ENCODE measurements at regions not wholly inside any gene's neighbourhood (a gene's known extent, or its start where the extent isn't known, plus 50 kb on each side); places are given as distances from the start of the nearest gene placed in this dataset.

DNA sequence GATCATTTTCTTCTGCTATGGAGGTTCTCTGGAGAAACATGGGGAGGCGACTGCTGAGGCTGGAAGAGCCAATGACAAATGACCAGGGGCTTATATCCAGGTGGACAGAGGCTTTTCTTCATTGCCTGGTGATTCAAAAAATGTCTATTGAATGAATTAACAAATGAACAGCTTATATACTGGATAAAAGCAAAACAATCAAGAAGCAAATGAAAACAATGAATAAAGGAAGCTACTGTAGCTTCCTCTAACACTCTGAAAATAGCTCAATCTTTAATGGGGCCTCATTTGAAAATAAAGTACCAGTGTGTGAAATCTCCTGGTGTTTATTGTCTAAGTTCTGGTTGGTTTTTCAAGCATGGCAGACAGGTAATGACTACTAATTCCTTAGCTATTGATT lies 167.5 kb upstream of the TMTC4 start:
- DNase-seq = no peak
- H3K9me3 ChIP-seq = no peaks in the 10 kb centered on the region
- no peak overlapping the region for H3K4me3 ChIP-seq
- WGBS (ENCODE audit: insufficient coverage, low coverage, low lambda C conversion rate, missing lambda C conversion rate) = 89% methylated on average over 1 of the region's 1 CpG
- TF ChIP-seq POLR2A (IDR thresholded peaks at IDR 0.05) = no peak
- TF ChIP-seq, protein P1, sequence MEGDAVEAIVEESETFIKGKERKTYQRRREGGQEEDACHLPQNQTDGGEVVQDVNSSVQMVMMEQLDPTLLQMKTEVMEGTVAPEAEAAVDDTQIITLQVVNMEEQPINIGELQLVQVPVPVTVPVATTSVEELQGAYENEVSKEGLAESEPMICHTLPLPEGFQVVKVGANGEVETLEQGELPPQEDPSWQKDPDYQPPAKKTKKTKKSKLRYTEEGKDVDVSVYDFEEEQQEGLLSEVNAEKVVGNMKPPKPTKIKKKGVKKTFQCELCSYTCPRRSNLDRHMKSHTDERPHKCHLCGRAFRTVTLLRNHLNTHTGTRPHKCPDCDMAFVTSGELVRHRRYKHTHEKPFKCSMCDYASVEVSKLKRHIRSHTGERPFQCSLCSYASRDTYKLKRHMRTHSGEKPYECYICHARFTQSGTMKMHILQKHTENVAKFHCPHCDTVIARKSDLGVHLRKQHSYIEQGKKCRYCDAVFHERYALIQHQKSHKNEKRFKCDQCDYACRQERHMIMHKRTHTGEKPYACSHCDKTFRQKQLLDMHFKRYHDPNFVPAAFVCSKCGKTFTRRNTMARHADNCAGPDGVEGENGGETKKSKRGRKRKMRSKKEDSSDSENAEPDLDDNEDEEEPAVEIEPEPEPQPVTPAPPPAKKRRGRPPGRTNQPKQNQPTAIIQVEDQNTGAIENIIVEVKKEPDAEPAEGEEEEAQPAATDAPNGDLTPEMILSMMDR (IDR thresholded peaks at IDR 0.05) = no peak
- H3K27ac ChIP-seq = no peak overlapping the region
- no peaks in the 10 kb centered on the region for H3K4me1 ChIP-seq
- no peaks in the 10 kb centered on the region for H3K36me3 ChIP-seq
- intact Hi-C loops (cut with DNase I) = no loop called here
- no peak for ATAC-seq
- no peaks in the 10 kb centered on the region for H3K27me3 ChIP-seq

DNA sequence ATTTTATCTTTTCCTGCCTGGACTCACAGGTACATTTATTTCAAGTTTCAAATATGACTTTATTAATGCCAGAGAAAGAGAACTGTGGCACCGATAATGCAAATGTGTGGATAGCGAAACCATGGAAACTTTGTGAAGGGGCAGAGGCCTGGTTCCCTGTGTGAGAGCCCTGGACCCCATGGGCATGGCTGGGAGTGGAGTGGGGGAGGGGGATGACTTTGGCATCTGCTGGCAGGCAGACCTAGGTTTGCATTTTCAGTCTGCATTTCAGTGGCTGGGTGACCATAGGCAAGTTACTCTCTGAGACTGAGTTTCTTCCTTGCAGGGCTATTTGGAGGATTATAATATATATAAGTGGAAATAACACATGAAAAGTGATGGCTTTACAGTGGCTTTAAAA lies 163.8 kb upstream of the TMTC4 start:
- H3K27me3 ChIP-seq = no peaks in the 10 kb centered on the region
- ATAC-seq = no peak
- H3K27ac ChIP-seq = no peak overlapping the region
- no peaks in the 10 kb centered on the region for H3K4me1 ChIP-seq
- intact Hi-C loops (cut with DNase I) = no loop called here
- TF ChIP-seq, protein P1 (IDR thresholded peaks at IDR 0.05) = no peak
- no peak for TF ChIP-seq POLR2A (IDR thresholded peaks at IDR 0.05)
- no peaks in the 10 kb centered on the region for H3K9me3 ChIP-seq
- DNase-seq = no peak
- 100% methylated on average over 2 of the region's 2 CpGs for WGBS (ENCODE audit: insufficient coverage, low coverage, low lambda C conversion rate, missing lambda C conversion rate)
- H3K36me3 ChIP-seq = no peaks in the 10 kb centered on the region
- H3K4me3 ChIP-seq = no peak overlapping the region

- Histone ChIP-seq H3K36me3 (no peaks in the 10 kb centered on the region), H3K9me3 (no peaks in the 10 kb centered on the region), H3K27me3 (no peaks in the 10 kb centered on the region), H3K4me1 (no peaks in the 10 kb centered on the region), H3K27ac (no peak overlapping the region), H3K4me3 (no peak overlapping the region)
- DNase-seq = no peak
- no peak for ATAC-seq
- no peak for TF ChIP-seq POLR2A (IDR thresholded peaks at IDR 0.05)
- TF ChIP-seq, protein P1 (IDR thresholded peaks at IDR 0.05) = no peak
- 78% methylated on average over 1 of the region's 1 CpG for WGBS (ENCODE audit: insufficient coverage, low coverage, low lambda C conversion rate, missing lambda C conversion rate)
- intact Hi-C loops (cut with DNase I) = no loop called here
Observed at GRCh38 chr13:100837631-100838030, 163.0 kb upstream of the TMTC4 start.

GRCh38 chr13:100836711-100837110 lies 162.1 kb upstream of the TMTC4 start:
- TF ChIP-seq POLR2A (IDR thresholded peaks at IDR 0.05) = no peak
- TF ChIP-seq, protein P1 (IDR thresholded peaks at IDR 0.05) = no peak
- H3K36me3 ChIP-seq = no peaks in the 10 kb centered on the region
- no peak for ATAC-seq
- H3K4me1 ChIP-seq = no peaks in the 10 kb centered on the region
- H3K27ac ChIP-seq = no peak overlapping the region
- WGBS (ENCODE audit: insufficient coverage, low coverage, low lambda C conversion rate, missing lambda C conversion rate) = 94% methylated on average over 3 of the region's 4 CpGs
- no peaks in the 10 kb centered on the region for H3K27me3 ChIP-seq
- no peak overlapping the region for H3K4me3 ChIP-seq
- H3K9me3 ChIP-seq = no peaks in the 10 kb centered on the region
- intact Hi-C loops (cut with DNase I) = no loop called here
- DNase-seq = no peak

- TF ChIP-seq, protein P1 (IDR thresholded peaks at IDR 0.05) = no peak
- no peak for TF ChIP-seq POLR2A (IDR thresholded peaks at IDR 0.05)
- H3K36me3 ChIP-seq = no peaks in the 10 kb centered on the region
- WGBS (ENCODE audit: insufficient coverage, low coverage, low lambda C conversion rate, missing lambda C conversion rate) = 83% methylated on average over 5 of the region's 5 CpGs
- intact Hi-C loops (cut with DNase I) = no loop called here
- H3K9me3 ChIP-seq = no peaks in the 10 kb centered on the region
- no peaks in the 10 kb centered on the region for H3K27me3 ChIP-seq
- no peak overlapping the region for H3K4me3 ChIP-seq
- H3K4me1 ChIP-seq = no peaks in the 10 kb centered on the region
- H3K27ac ChIP-seq = no peak overlapping the region
- DNase-seq = no peak
- no peak for ATAC-seq
Observed at GRCh38 chr13:100835695-100836094, 161.1 kb upstream of the TMTC4 start.
